K562 (cell line): ENCODE measurements at regions not wholly inside any gene's neighbourhood (a gene's known extent, or its start where the extent isn't known, plus 50 kb on each side); places are given as distances from the start of the nearest gene placed in this dataset.

ENCODE experiments used
- ATAC-seq: fragments of 200-7000 bp; cut with Tn5 transposase; 3 replicates; pipeline ENCODE4 v1.9.1; 2020; ENCODE audit warnings: moderate library complexity
- BruUV-seq: library from RNA; stranded (reverse); fragments of 400-500 nt; replicated peaks from 2 replicates; lab custom pipeline; 2021; lab: Mats Ljungman, UMichigan
- CTCF ChIA-PET: fragments of 300-600 bp; formaldehyde crosslinking; extraction: SDS; loops from one replicate; lab custom pipeline; 2021; ENCODE audit warnings: low intra/inter-chr PET ratio; lab: Yijun Ruan, JAX
- POLR2A ChIA-PET: fragments of 300-600, 350-650 bp; sonication (Branson Sonifier 250); formaldehyde crosslinking; extraction: SDS; loops from one replicate; lab custom pipeline; 2021; ENCODE audit warnings: antibody characterized with exemption, inconsistent platforms; lab: Yijun Ruan, JAX
- DNase-seq, 4 experiments: peaks; one replicate each; pipeline versions ENCODE4 v3.0.0 to v3.0.0-alpha.2; 2011 to 2018; ENCODE audit warnings: low spot score in 3 of 4, mixed read lengths in 3 of 4; ENCODE audit errors: extremely low read depth in 1 of 4
- FAIRE-seq: peaks from 2 replicates; lab custom pipeline; 2011; peaks lifted over from hg19 to GRCh38; lab: Jason Lieb, UNC
- H2AFZ ChIP-seq: 2 replicates; pipeline ENCODE4 v1.6.0; 2011; ENCODE audit warnings: low read depth, low read length, control low read depth, inconsistent platforms
- H3K27ac ChIP-seq: fragments of 200-600 bp; 3 replicates; pipeline ENCODE4 v1.8.0; 2011; ENCODE audit warnings: low read depth, mild to moderate bottlenecking, control low read depth, inconsistent platforms, low read length, moderate library complexity, mixed read lengths; ENCODE audit errors: extremely low read depth
- H3K27me3 ChIP-seq, 2 experiments: fragments of 300-600 bp in 1 of 2; 2 replicates in 1 of 2; 3 replicates in 1 of 2; pipeline versions ENCODE4 v1.6.0 to v1.8.0; 2011; ENCODE audit warnings: inconsistent platforms in 2 of 2, low read length in 2 of 2, mild to moderate bottlenecking in 1 of 2, mixed read lengths in 1 of 2, moderate library complexity in 1 of 2; ENCODE audit not compliant: control insufficient read depth in 2 of 2, insufficient read depth in 2 of 2
- H3K36me3 ChIP-seq: fragments of 300-600 bp; 3 replicates; pipeline ENCODE4 v1.8.0; 2011; ENCODE audit warnings: mild to moderate bottlenecking, low read length, inconsistent platforms; ENCODE audit not compliant: control insufficient read depth, insufficient read depth
- H3K4me1 ChIP-seq, 2 experiments: fragments of 200-600 bp in 1 of 2; replicated peaks in 1 of 2; 2 replicates in 1 of 2; 3 replicates in 1 of 2; pipeline versions ENCODE4 v1.5.1 to v1.8.0; 2011; ENCODE audit warnings: inconsistent platforms in 2 of 2, low read length in 2 of 2, mild to moderate bottlenecking in 1 of 2, mixed read lengths in 1 of 2, moderate library complexity in 1 of 2; ENCODE audit not compliant: control insufficient read depth in 2 of 2, insufficient read depth in 2 of 2
- H3K4me2 ChIP-seq: 2 replicates; pipeline ENCODE4 v1.6.1; 2011; ENCODE audit warnings: low read length, control low read depth, inconsistent platforms, mixed read lengths; ENCODE audit not compliant: insufficient read depth
- H3K4me3 ChIP-seq: fragments of 200-600 bp; sonication (generic), shearing (Covaris generic); 2 replicates; pipeline ENCODE4 v1.5.1; 2016; ENCODE audit warnings: control low read depth, inconsistent platforms
- H3K79me2 ChIP-seq: fragments of 200-600 bp; 3 replicates; pipeline ENCODE4 v1.8.0; 2011; ENCODE audit warnings: low read length, inconsistent platforms; ENCODE audit not compliant: control insufficient read depth, insufficient read depth
- H3K9ac ChIP-seq, 2 experiments: 2 replicates each; pipeline versions ENCODE4 v1.6.0 to v1.6.1; 2011; ENCODE audit warnings: low read depth in 2 of 2, low read length in 2 of 2, control low read depth in 1 of 2, inconsistent platforms in 1 of 2, mild to moderate bottlenecking in 1 of 2, mixed read lengths in 1 of 2; ENCODE audit not compliant: insufficient read depth in 1 of 2
- H3K9me1 ChIP-seq: one replicate; pipeline ENCODE4 v1.6.0; 2011; ENCODE audit warnings: inconsistent platforms, mild to moderate bottlenecking, low read length, moderate library complexity; ENCODE audit not compliant: control insufficient read depth, insufficient read depth
- H3K9me3 ChIP-seq: replicated peaks from 2 replicates; pipeline ENCODE4 v1.5.1; 2011; ENCODE audit warnings: low read depth, low read length, inconsistent platforms; ENCODE audit not compliant: control insufficient read depth, insufficient read depth
- H4K20me1 ChIP-seq: replicated peaks from 2 replicates; pipeline ENCODE4 v1.6.1; 2011; ENCODE audit warnings: low read length, inconsistent platforms, mixed read lengths; ENCODE audit not compliant: control insufficient read depth, insufficient read depth
- ATF4 ChIP-seq: fragments of 450-650 bp; formaldehyde crosslinking; IDR thresholded peaks from 2 replicates; pipeline ENCODE4 v1.4.0; 2022; ENCODE audit warnings: mild to moderate bottlenecking, moderate library complexity
- GATA2 ChIP-seq: sonication (generic); formaldehyde crosslinking; IDR thresholded peaks from 2 replicates; pipeline ENCODE4 v1.4.0; 2020; ENCODE audit warnings: mild to moderate bottlenecking, missing genetic modification reagents
- HINFP ChIP-seq: fragments of 450-650 bp; conservative IDR thresholded peaks from 2 replicates; pipeline ENCODE4 v1.6.1; 2016; ENCODE audit warnings: missing genetic modification characterization, low read depth, mild to moderate bottlenecking, control low read depth, missing compliant biosample characterization
- KDM5B ChIP-seq: fragments of 200-600 bp; sonication (generic); IDR thresholded peaks from 2 replicates; pipeline ENCODE4 v1.6.1; 2012; ENCODE audit warnings: low read depth, mild to moderate bottlenecking, moderate library complexity, low read length, control low read depth, inconsistent platforms; ENCODE audit not compliant: insufficient replicate concordance
- USF1 ChIP-seq: sonication (generic); formaldehyde crosslinking; IDR thresholded peaks from 2 replicates; pipeline ENCODE4 v1.9.0; 2022; ENCODE audit warnings: mild to moderate bottlenecking, missing genetic modification reagents
- ZBTB34 ChIP-seq: fragments of 250-450 bp; sonication (Bioruptor Pico); IDR thresholded peaks from 2 replicates; pipeline ENCODE4 v1.8.0; 2021; ENCODE audit warnings: mild to moderate bottlenecking, moderate library complexity
- ZNF76 ChIP-seq: fragments of 250-450 bp; sonication (Bioruptor Pico); IDR thresholded peaks from 2 replicates; pipeline ENCODE4 v1.4.0; 2020; ENCODE audit warnings: mild to moderate bottlenecking, moderate library complexity, borderline replicate concordance
- in situ Hi-C: fragments of 300-500 bp; cut with MboI; formaldehyde crosslinking; loops from 4 replicates; pipeline ENCODE4 v1.15.0; 2018; ENCODE audit warnings: inconsistent platforms, mixed read lengths
- intact Hi-C: fragments of 100-400 bp; cut with micrococcal nuclease; formaldehyde crosslinking; loops from 2 replicates; pipeline ENCODE4 v1.14.2; 2022

GRCh38 chr2:163951312-163951711 lies 215.5 kb upstream of the FIGN start:
- ChIA-PET CTCF (no interaction called here), POLR2A (no interaction called here)
- in situ Hi-C loops = no loop called here
- Histone ChIP-seq H3K9me3 (peaks cover 2% of the 10 kb centered on the region; the same call in 1 of the 2 replicates), H3K4me3 (no peak overlapping the region), H3K4me1 (no peaks in the 10 kb centered on the region), H2AFZ (no peak overlapping the region), H3K36me3 (no peaks in the 10 kb centered on the region), H3K27ac (no peak overlapping the region), H3K27me3 (no peaks in the 10 kb centered on the region), H3K9ac (no peak overlapping the region), H3K4me2 (no peak overlapping the region), H3K9me1 (no peaks in the 10 kb centered on the region), H4K20me1 (no peaks in the 10 kb centered on the region), H3K79me2 (no peaks in the 10 kb centered on the region)
- BruUV-seq = no TSS peak
- FAIRE-seq (no peak), ATAC-seq (no peak), DNase-seq (no peak)
- intact Hi-C loops = no loop called here
- TF ChIP-seq USF1 (CRISPR knock-in tag) (no peak), HINFP (tag) (no peak), ZNF76 (no peak), GATA2 (CRISPR knock-in tag) (no peak)

- in situ Hi-C loops = no loop called here
- DNase-seq = no peak
- no peak overlapping the region for H3K4me2 ChIP-seq
These were observed 213.9 kb upstream of the FIGN start for GRCh38 chr2:163949693-163950092.

More at GRCh38 chr2:163949693-163950092, 213.9 kb upstream of the FIGN start:
- ATAC-seq (no peak), FAIRE-seq (no peak)
- TF ChIP-seq KDM5B (no peak), ZBTB34 (no peak), ATF4 (CRISPR knock-in tag) (no peak)
- no peak overlapping the region for H3K27ac ChIP-seq
- POLR2A ChIA-PET = no interaction called here
- no peak overlapping the region for H3K4me3 ChIP-seq
- H4K20me1 ChIP-seq = no peaks in the 10 kb centered on the region
- H2AFZ ChIP-seq = no peak overlapping the region
- no peaks in the 10 kb centered on the region for H3K4me1 ChIP-seq
- no TSS peak for BruUV-seq
- no peaks in the 10 kb centered on the region for H3K79me2 ChIP-seq
- no peak overlapping the region for H3K9ac ChIP-seq
- no peaks in the 10 kb centered on the region for H3K36me3 ChIP-seq
- H3K27me3 ChIP-seq = no peaks in the 10 kb centered on the region
- H3K9me3 ChIP-seq = peaks cover 2% of the 10 kb centered on the region; the same call in 1 of the 2 replicates
- H3K9me1 ChIP-seq = no peaks in the 10 kb centered on the region
- intact Hi-C loops = no loop called here
- CTCF ChIA-PET = no interaction called here
